Gastrocnemius medialis (tissue), 4 donors: ENCODE measurements at regions not wholly inside any gene's neighbourhood (a gene's known extent, or its start where the extent isn't known, plus 50 kb on each side); places are given as distances from the start of the nearest gene placed in this dataset.

Experiments
- POLR2A ChIP-seq, 2 donors: fragments of 450-650 bp; IDR thresholded peaks; one replicate each; pipeline ENCODE4 v1.6.1; 2017; ENCODE audit warnings: antibody characterized with exemption in 2 of 2, mild to moderate bottlenecking in 2 of 2, moderate library complexity in 2 of 2
- TF ChIP-seq, protein P1 (sequence below), 5 experiments: fragments of 450-650 bp in 3 of 5; fragments of 200-600 bp in 2 of 5; sonication (generic) in 2 of 5; IDR thresholded peaks in 4 of 5; conservative IDR thresholded peaks in 1 of 5; 1 replicate in 4 of 5; 2 replicates in 1 of 5; pipeline ENCODE4 v1.5.1; 2016 to 2019; ENCODE audit warnings: antibody characterized with exemption in 5 of 5, mild to moderate bottlenecking in 3 of 5, moderate library complexity in 3 of 5

DNA sequence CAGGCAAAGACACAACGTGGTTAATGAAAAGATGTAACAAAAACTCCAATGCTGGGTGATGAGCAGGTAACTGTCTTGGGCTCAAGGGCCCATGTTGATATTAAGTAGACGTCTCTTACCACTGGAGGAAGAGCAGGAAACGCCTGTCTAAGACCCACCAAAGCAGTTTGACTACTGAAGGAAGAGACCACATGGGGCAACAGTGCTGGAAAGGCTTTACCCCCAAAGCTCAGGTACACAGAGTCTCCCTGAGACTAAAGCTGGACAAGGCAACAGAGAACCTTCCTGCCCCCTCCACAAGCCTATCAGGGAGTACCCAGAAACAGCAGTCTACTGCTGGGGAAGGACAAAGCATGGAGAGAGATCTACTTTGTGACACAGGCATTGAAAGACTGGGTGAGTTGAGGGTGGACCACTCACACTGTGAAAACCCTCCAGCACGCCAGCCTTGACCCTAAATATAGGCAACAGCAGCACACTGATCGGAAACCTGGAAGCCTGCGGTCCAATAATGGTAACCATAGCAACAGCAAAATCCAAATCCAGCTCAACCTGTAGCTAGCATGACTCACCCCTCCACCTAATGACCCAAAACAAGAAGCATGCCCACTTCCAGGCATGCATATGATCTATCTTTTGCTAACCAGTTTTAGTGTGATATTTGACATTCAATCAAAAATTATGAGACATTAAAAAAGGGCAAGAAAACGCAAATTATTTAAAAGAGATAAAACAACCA, 270.5 kb upstream of the SDK2 start:
- TF ChIP-seq POLR2A (IDR thresholded peaks at IDR 0.05), result no peak
- TF ChIP-seq, protein P1, sequence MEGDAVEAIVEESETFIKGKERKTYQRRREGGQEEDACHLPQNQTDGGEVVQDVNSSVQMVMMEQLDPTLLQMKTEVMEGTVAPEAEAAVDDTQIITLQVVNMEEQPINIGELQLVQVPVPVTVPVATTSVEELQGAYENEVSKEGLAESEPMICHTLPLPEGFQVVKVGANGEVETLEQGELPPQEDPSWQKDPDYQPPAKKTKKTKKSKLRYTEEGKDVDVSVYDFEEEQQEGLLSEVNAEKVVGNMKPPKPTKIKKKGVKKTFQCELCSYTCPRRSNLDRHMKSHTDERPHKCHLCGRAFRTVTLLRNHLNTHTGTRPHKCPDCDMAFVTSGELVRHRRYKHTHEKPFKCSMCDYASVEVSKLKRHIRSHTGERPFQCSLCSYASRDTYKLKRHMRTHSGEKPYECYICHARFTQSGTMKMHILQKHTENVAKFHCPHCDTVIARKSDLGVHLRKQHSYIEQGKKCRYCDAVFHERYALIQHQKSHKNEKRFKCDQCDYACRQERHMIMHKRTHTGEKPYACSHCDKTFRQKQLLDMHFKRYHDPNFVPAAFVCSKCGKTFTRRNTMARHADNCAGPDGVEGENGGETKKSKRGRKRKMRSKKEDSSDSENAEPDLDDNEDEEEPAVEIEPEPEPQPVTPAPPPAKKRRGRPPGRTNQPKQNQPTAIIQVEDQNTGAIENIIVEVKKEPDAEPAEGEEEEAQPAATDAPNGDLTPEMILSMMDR (IDR thresholded peaks at IDR 0.05 in 4 of 5, conservative IDR thresholded peaks at IDR 0.05 in 1 of 5), result no peak
